Astrocyte (in vitro differentiated cells and primary cell): ENCODE measurements at regions not wholly inside any gene's neighbourhood (a gene's known extent, or its start where the extent isn't known, plus 50 kb on each side); places are given as distances from the start of the nearest gene placed in this dataset.

Source experiments
- CTCF ChIP-seq: IDR thresholded peaks from 2 replicates; pipeline ENCODE4 v1.5.1; 2011; ENCODE audit warnings: low read depth, mild to moderate bottlenecking, inconsistent platforms, low read length, moderate library complexity; ENCODE audit not compliant: insufficient read depth
- EZH2 ChIP-seq: IDR thresholded peaks from 2 replicates; pipeline ENCODE4 v1.6.1; 2012; ENCODE audit warnings: mild to moderate bottlenecking, low read length, inconsistent platforms; ENCODE audit not compliant: insufficient read depth

- TF ChIP-seq CTCF, result no peak
- no peak for TF ChIP-seq EZH2
Measured at GRCh38 chr4:155010376-155010775, 198.1 kb upstream of the NPY2R start.
